Glomerular visceral epithelial cell (primary cell): ENCODE measurements at regions not wholly inside any gene's neighbourhood (a gene's known extent, or its start where the extent isn't known, plus 50 kb on each side); places are given as distances from the start of the nearest gene placed in this dataset.

Source experiments
- DNase-seq: peaks from one replicate; pipeline ENCODE4 v3.0.0-alpha.2; 2016; ENCODE audit errors: extremely low spot score

- no peak for DNase-seq
Measured at GRCh38 chr4:130333241-130333759, 1237.3 kb downstream of the C4orf33 start.

- DNase-seq: no peak
Measured at GRCh38 chr4:130335417-130336194, 1239.7 kb downstream of the C4orf33 start.

GRCh38 chr4:130336585-130337217 lies 1240.7 kb downstream of the C4orf33 start:
- DNase-seq: peak; percentile 40

GRCh38 chr4:130338851-130339250 lies 1242.9 kb downstream of the C4orf33 start:
- no peak for DNase-seq

GRCh38 chr4:130349745-130350144 lies 1253.8 kb downstream of the C4orf33 start:
- DNase-seq: no peak

GRCh38 chr4:130356873-130357272 lies 1260.9 kb downstream of the C4orf33 start:
- DNase-seq: no peak

- DNase-seq: peak; percentile 3
Measured at GRCh38 chr4:130359542-130359941, 1263.6 kb downstream of the C4orf33 start.

GRCh38 chr4:130361616-130362015 lies 1265.7 kb downstream of the C4orf33 start:
- DNase-seq: no peak

- no peak for DNase-seq
Measured at GRCh38 chr4:130368668-130369067, 1272.7 kb downstream of the C4orf33 start.

- no peak for DNase-seq
Measured at GRCh38 chr4:130393231-130393630, 1297.3 kb downstream of the C4orf33 start.

- DNase-seq: no peak
Measured at GRCh38 chr4:130393642-130394041, 1297.7 kb downstream of the C4orf33 start.

GRCh38 chr4:130395871-130396270 lies 1299.9 kb downstream of the C4orf33 start:
- peak; percentile 13 for DNase-seq

GRCh38 chr4:130403221-130403620 lies 1307.3 kb downstream of the C4orf33 start:
- DNase-seq: no peak

- DNase-seq: no peak
Measured at GRCh38 chr4:130416228-130416627, 1320.3 kb downstream of the C4orf33 start.

- no peak for DNase-seq
Measured at GRCh38 chr4:130419211-130419975, 1323.4 kb downstream of the C4orf33 start.

- DNase-seq: no peak
Measured at GRCh38 chr4:130422261-130422660, 1326.3 kb downstream of the C4orf33 start.

- DNase-seq: no peak
Measured at GRCh38 chr4:130424211-130424610, 1328.3 kb downstream of the C4orf33 start.

GRCh38 chr4:130432289-130432688 lies 1336.3 kb downstream of the C4orf33 start:
- no peak for DNase-seq

GRCh38 chr4:130449741-130450140 lies 1353.8 kb downstream of the C4orf33 start:
- DNase-seq: no peak

GRCh38 chr4:130468340-130468739 lies 1372.4 kb downstream of the C4orf33 start:
- no peak for DNase-seq

GRCh38 chr4:130478406-130478805 lies 1382.5 kb downstream of the C4orf33 start:
- DNase-seq: peak; percentile 45

GRCh38 chr4:130479020-130479419 lies 1383.1 kb downstream of the C4orf33 start:
- DNase-seq: no peak
